HEK293 (cell line): ENCODE measurements at regions not wholly inside any gene's neighbourhood (a gene's known extent, or its start where the extent isn't known, plus 50 kb on each side); places are given as distances from the start of the nearest gene placed in this dataset.

ENCODE experiments used
- CTCF ChIP-seq: fragments of 450-650 bp; formaldehyde crosslinking; IDR thresholded peaks from 2 replicates; pipeline ENCODE4 v1.5.1; 2016; ENCODE audit warnings: missing biosample characterization, missing genetic modification characterization
- ZSCAN5A ChIP-seq: fragments of 450-650 bp; formaldehyde crosslinking; IDR thresholded peaks from 2 replicates; pipeline ENCODE4 v1.5.1; 2016; ENCODE audit warnings: missing biosample characterization, missing genetic modification characterization

- TF ChIP-seq ZSCAN5A (no peak), CTCF (tag by site-specific recombination) (no peak)
Measured at GRCh38 chr7:25759748-25760147, 392.2 kb upstream of the NFE2L3 start.
